Tibial nerve (tissue), 4 donors: ENCODE measurements at regions not wholly inside any gene's neighbourhood (a gene's known extent, or its start where the extent isn't known, plus 50 kb on each side); places are given as distances from the start of the nearest gene placed in this dataset.
"Not testable (repeated sequence)": the region's sequence is repeated elsewhere in the genome, so short reads cannot be mapped to it uniquely, and the experiment has no call there.

Source experiments
- DNase-seq, 2 donors: peaks; one replicate each; pipeline ENCODE4 v3.0.0-alpha.2; 2019; ENCODE audit warnings: low spot score in 2 of 2
- H3K27ac ChIP-seq, 4 donors: fragments of 200-600 bp; sonication (generic) in 3 of 4; one replicate each; pipeline ENCODE4 v1.5.1; 2017 to 2019; ENCODE audit warnings: mild to moderate bottlenecking in 1 of 4
- H3K27me3 ChIP-seq, 2 donors: fragments of 200-600 bp; sonication (generic) in 1 of 2; one replicate each; pipeline versions ENCODE4 v1.5.1 to v1.6.0; 2017 to 2019
- H3K36me3 ChIP-seq, 3 donors: fragments of 200-600 bp; sonication (generic); one replicate each; pipeline ENCODE4 v1.5.1; 2018 to 2019
- H3K4me1 ChIP-seq, 4 donors: fragments of 200-600 bp; sonication (generic) in 3 of 4; one replicate each; pipeline ENCODE4 v1.5.1; 2017 to 2019
- H3K4me3 ChIP-seq, 4 donors: fragments of 200-600 bp; sonication (generic) in 3 of 4; one replicate each; pipeline ENCODE4 v1.5.1; 2017 to 2019; ENCODE audit warnings: mild to moderate bottlenecking in 1 of 4, moderate library complexity in 1 of 4
- H3K9me3 ChIP-seq, 4 donors: fragments of 200-600 bp; sonication (generic) in 3 of 4; one replicate each; pipeline ENCODE4 v1.5.1; 2017 to 2019
- CTCF ChIP-seq, 5 experiments: fragments of 200-600 bp in 3 of 5; fragments of 450-650 bp in 2 of 5; sonication (generic) in 3 of 5; IDR thresholded peaks; one replicate each; pipeline ENCODE4 v1.5.1; 2016 to 2019; ENCODE audit warnings: antibody characterized with exemption in 5 of 5, mild to moderate bottlenecking in 3 of 5, moderate library complexity in 2 of 5
- EP300 ChIP-seq, 2 donors: sonication (generic); formaldehyde crosslinking; IDR thresholded peaks; one replicate each; pipeline ENCODE4 v1.6.1; 2017; ENCODE audit warnings: antibody characterized with exemption in 2 of 2, mild to moderate bottlenecking in 1 of 2
- POLR2A ChIP-seq, 2 donors: fragments of 450-650 bp; IDR thresholded peaks; one replicate each; pipeline ENCODE4 v1.6.1; 2017; ENCODE audit warnings: antibody characterized with exemption in 2 of 2, mild to moderate bottlenecking in 2 of 2, moderate library complexity in 2 of 2
- WGBS, 2 donors: methylation state at CpG; one replicate each; pipeline ENCODE4 v1.1.5; 2018; 5-methylcytosine and 5-hydroxymethylcytosine counted together

GRCh38 chr10:129058664-129059155 is 408.3 kb upstream of the MGMT start:
- no peaks in the 10 kb centered on the region for H3K4me1 ChIP-seq
- no peaks in the 10 kb centered on the region for H3K9me3 ChIP-seq
- TF ChIP-seq POLR2A (IDR thresholded peaks at IDR 0.05) (no peak), CTCF (IDR thresholded peaks at IDR 0.05) (no peak), EP300 (IDR thresholded peaks at IDR 0.05) (no peak)
- no peak overlapping the region for H3K27ac ChIP-seq
- H3K4me3 ChIP-seq = no peak overlapping the region
- DNase-seq = no peak
- 91 to 93% methylated on average over 9 of the region's 9 CpGs for WGBS, 2 donors
- no peaks in the 10 kb centered on the region for H3K36me3 ChIP-seq
- no peaks in the 10 kb centered on the region for H3K27me3 ChIP-seq

GRCh38 chr10:129059977-129060376 is 407.1 kb upstream of the MGMT start:
- Histone ChIP-seq H3K4me3 (no peak overlapping the region), H3K4me1 (no peaks in the 10 kb centered on the region), H3K36me3 (no peaks in the 10 kb centered on the region), H3K27ac (no peak overlapping the region), H3K27me3 (no peaks in the 10 kb centered on the region), H3K9me3 (no peaks in the 10 kb centered on the region)
- no peak for DNase-seq
- WGBS, 2 donors = 87 to 92% methylated on average over 9 of the region's 9 CpGs
- TF ChIP-seq POLR2A (IDR thresholded peaks at IDR 0.05) (no peak), CTCF (IDR thresholded peaks at IDR 0.05) (no peak), EP300 (IDR thresholded peaks at IDR 0.05) (no peak)

GRCh38 chr10:129063212-129063611 is 403.8 kb upstream of the MGMT start:
- DNase-seq = no peak
- H3K4me1 ChIP-seq = no peaks in the 10 kb centered on the region
- no peaks in the 10 kb centered on the region for H3K27me3 ChIP-seq
- H3K9me3 ChIP-seq = peaks cover 0 to under 1% (median 0%) of the 10 kb centered on the region in 4 donors
- TF ChIP-seq POLR2A (IDR thresholded peaks at IDR 0.05) (no peak), CTCF (IDR thresholded peaks at IDR 0.05) (no peak), EP300 (IDR thresholded peaks at IDR 0.05) (no peak)
- H3K4me3 ChIP-seq = no peak overlapping the region
- 90 to 95% methylated on average over 4 of the region's 4 CpGs for WGBS, 2 donors
- no peak overlapping the region for H3K27ac ChIP-seq
- no peaks in the 10 kb centered on the region for H3K36me3 ChIP-seq

GRCh38 chr10:129063877-129064276 is 403.2 kb upstream of the MGMT start:
- WGBS, 2 donors = 89% methylated on average over 5 of the region's 5 CpGs
- TF ChIP-seq CTCF (IDR thresholded peaks at IDR 0.05) (no peak), EP300 (IDR thresholded peaks at IDR 0.05) (no peak)
- Histone ChIP-seq H3K36me3 (no peaks in the 10 kb centered on the region), H3K9me3 (peaks cover 0 to 5% (median 0%) of the 10 kb centered on the region in 4 donors), H3K4me3 (no peak overlapping the region), H3K4me1 (no peaks in the 10 kb centered on the region), H3K27ac (no peak overlapping the region), H3K27me3 (no peaks in the 10 kb centered on the region)
- DNase-seq = no peak

- not testable (repeated sequence) for H3K4me1 ChIP-seq, H3K27ac ChIP-seq, H3K27me3 ChIP-seq, DNase-seq, H3K4me3 ChIP-seq, H3K36me3 ChIP-seq, H3K9me3 ChIP-seq
- 89% methylated on average over 4 of the region's 4 CpGs for WGBS, 2 donors
These were observed 400.5 kb upstream of the MGMT start for GRCh38 chr10:129066529-129066928.

GRCh38 chr10:129071411-129071810 is 395.6 kb upstream of the MGMT start:
- not testable (repeated sequence) for H3K36me3 ChIP-seq, H3K4me3 ChIP-seq, H3K27ac ChIP-seq, H3K27me3 ChIP-seq, H3K9me3 ChIP-seq, H3K4me1 ChIP-seq, DNase-seq
- 99% methylated on average over 13 to 25 of the region's 29 CpGs for WGBS, 2 donors
